NCI-H748 (cell line): ENCODE measurements at regions not wholly inside any gene's neighbourhood (a gene's known extent, or its start where the extent isn't known, plus 50 kb on each side); places are given as distances from the start of the nearest gene placed in this dataset.

Experiments used
- DNase-seq: peaks from one replicate; lab custom pipeline; 2025; ENCODE audit not compliant: unreplicated experiment; lab: John Stamatoyannopoulos, UW

GRCh38 chr6:4466769-4467480, 309.3 kb upstream of the CDYL start:
- peak; percentile 36 for DNase-seq

- DNase-seq, result peak; percentile 40
Measured at GRCh38 chr6:4466261-4466660, 309.9 kb upstream of the CDYL start.

GRCh38 chr6:4464638-4465037, 311.6 kb upstream of the CDYL start:
- no peak for DNase-seq

- DNase-seq, result no peak
Measured at GRCh38 chr6:4463236-4463635, 313.0 kb upstream of the CDYL start.

GRCh38 chr6:4460586-4461475, 315.4 kb upstream of the CDYL start:
- DNase-seq, result no peak

- DNase-seq, result no peak
Measured at GRCh38 chr6:4459996-4460395, 316.2 kb upstream of the CDYL start.

- DNase-seq, result peak; percentile 12
Measured at GRCh38 chr6:4459032-4459431, 317.2 kb upstream of the CDYL start.

GRCh38 chr6:4451718-4452117, 316.3 kb upstream of the ECI2 start:
- no peak for DNase-seq

- no peak for DNase-seq
Measured at GRCh38 chr6:4451081-4451480, 315.7 kb upstream of the ECI2 start.

- no peak for DNase-seq
Measured at GRCh38 chr6:4450237-4450636, 314.9 kb upstream of the ECI2 start.

GRCh38 chr6:4449409-4449808, 314.0 kb upstream of the ECI2 start:
- DNase-seq, result no peak

GRCh38 chr6:4448841-4449240, 313.5 kb upstream of the ECI2 start:
- no peak for DNase-seq

- no peak for DNase-seq
Measured at GRCh38 chr6:4447639-4448330, 312.4 kb upstream of the ECI2 start.

- no peak for DNase-seq
Measured at GRCh38 chr6:4446982-4447381, 311.6 kb upstream of the ECI2 start.

- no peak for DNase-seq
Measured at GRCh38 chr6:4441981-4442434, 306.6 kb upstream of the ECI2 start.

GRCh38 chr6:4439159-4439558, 303.8 kb upstream of the ECI2 start:
- DNase-seq, result no peak

- DNase-seq, result no peak
Measured at GRCh38 chr6:4437342-4437741, 302.0 kb upstream of the ECI2 start.

- DNase-seq, result no peak
Measured at GRCh38 chr6:4435981-4436445, 300.6 kb upstream of the ECI2 start.

- no peak for DNase-seq
Measured at GRCh38 chr6:4434655-4435054, 299.3 kb upstream of the ECI2 start.

GRCh38 chr6:4433199-4433598, 297.8 kb upstream of the ECI2 start:
- no peak for DNase-seq

GRCh38 chr6:4426968-4427367, 291.6 kb upstream of the ECI2 start:
- no peak for DNase-seq

GRCh38 chr6:4421837-4422236, 286.5 kb upstream of the ECI2 start:
- no peak for DNase-seq
